SK-N-SH (cell line): ENCODE measurements at regions not wholly inside any gene's neighbourhood (a gene's known extent, or its start where the extent isn't known, plus 50 kb on each side); places are given as distances from the start of the nearest gene placed in this dataset.

ENCODE experiments used
- CTCF ChIA-PET: fragments of 300-600, 350-600 bp; formaldehyde crosslinking; extraction: SDS; loops from one replicate; lab custom pipeline; 2021; lab: Yijun Ruan, JAX
- POLR2A ChIA-PET: fragments of 350-600 bp; sonication (Branson Sonifier 250); formaldehyde crosslinking; extraction: SDS; loops from one replicate; lab custom pipeline; 2020; ENCODE audit warnings: antibody characterized with exemption, inconsistent platforms; lab: Yijun Ruan, JAX
- DNase-seq: peaks from one replicate; pipeline ENCODE4 v3.0.0; 2012
- H2AFZ ChIP-seq: fragments of 200-600 bp; sonication (generic); 2 replicates; pipeline ENCODE4 v1.8.1; 2016; ENCODE audit warnings: antibody characterized with exemption, mild to moderate bottlenecking, low read depth
- H3F3A ChIP-seq: fragments of 200-600 bp; sonication (generic); replicated peaks from 2 replicates; pipeline ENCODE3; 2016; ENCODE audit warnings: antibody characterized with exemption, mild to moderate bottlenecking; ENCODE audit not compliant: insufficient read depth
- H3K27ac ChIP-seq, 2 experiments: fragments of 200-500 bp in 1 of 2; fragments of 200-600 bp in 1 of 2; sonication (Bioruptor generic) in 1 of 2; sonication (generic), shearing (Covaris generic) in 1 of 2; 2 replicates each; pipeline versions ENCODE4 v1.5.1 to v1.6.1; 2014 to 2016; ENCODE audit warnings: low read depth in 2 of 2, inconsistent platforms in 1 of 2, low read length in 1 of 2, mild to moderate bottlenecking in 1 of 2, mixed read lengths in 1 of 2
- H3K27me3 ChIP-seq: fragments of 200-600 bp; sonication (generic), shearing (Covaris generic); 2 replicates; pipeline ENCODE4 v1.6.1; 2016; ENCODE audit warnings: mixed run types; ENCODE audit not compliant: insufficient read depth
- H3K36me3 ChIP-seq, 2 experiments: fragments of 200-500 bp in 1 of 2; fragments of 200-600 bp in 1 of 2; sonication (Bioruptor generic) in 1 of 2; sonication (generic) in 1 of 2; replicated peaks in 1 of 2; 2 replicates each; pipeline versions ENCODE3 to v1.5.1; 2014 to 2016; ENCODE audit warnings: low read length in 1 of 2, mild to moderate bottlenecking in 1 of 2; ENCODE audit not compliant: insufficient read depth in 2 of 2, control insufficient read depth in 1 of 2
- H3K4me1 ChIP-seq, 2 experiments: fragments of 200-500 bp in 1 of 2; fragments of 200-600 bp in 1 of 2; sonication (Bioruptor generic) in 1 of 2; sonication (generic), shearing (Covaris generic) in 1 of 2; 2 replicates each; pipeline versions ENCODE4 v1.5.1 to v1.6.1; 2014 to 2016; ENCODE audit warnings: low read depth in 1 of 2, low read length in 1 of 2, mixed run types in 1 of 2; ENCODE audit not compliant: insufficient read depth in 2 of 2, control insufficient read depth in 1 of 2
- H3K4me2 ChIP-seq: fragments of 200-600 bp; sonication (generic), shearing (Covaris generic); 2 replicates; pipeline ENCODE4 v1.6.1; 2017; ENCODE audit warnings: mixed run types
- H3K4me3 ChIP-seq, 2 experiments: fragments of 200-500 bp in 1 of 2; fragments of 200-600 bp in 1 of 2; sonication (Bioruptor generic) in 1 of 2; sonication (generic), shearing (Covaris generic) in 1 of 2; 2 replicates each; pipeline versions ENCODE4 v1.5.1 to v1.8.1; 2014 to 2016; ENCODE audit warnings: low read depth in 2 of 2, inconsistent platforms in 1 of 2, low read length in 1 of 2, mild to moderate bottlenecking in 1 of 2, mixed read lengths in 1 of 2, moderate library complexity in 1 of 2
- H3K79me2 ChIP-seq: fragments of 200-600 bp; sonication (generic); 2 replicates; pipeline ENCODE4 v1.8.1; 2017; ENCODE audit warnings: mild to moderate bottlenecking; ENCODE audit not compliant: insufficient read depth
- H3K9ac ChIP-seq: fragments of 200-600 bp; sonication (generic); 2 replicates; pipeline ENCODE4 v1.6.1; 2017; ENCODE audit warnings: mixed run types
- H3K9me2 ChIP-seq: fragments of 200-600 bp; sonication (generic); 2 replicates; pipeline ENCODE4 v1.6.1; 2017; ENCODE audit warnings: mixed run types
- H3K9me3 ChIP-seq: fragments of 200-600 bp; sonication (generic); 2 replicates; pipeline ENCODE4 v1.6.1; 2017; ENCODE audit warnings: mixed run types, mild to moderate bottlenecking, moderate library complexity
- H4K20me1 ChIP-seq: fragments of 200-600 bp; sonication (generic); 2 replicates; pipeline ENCODE4 v1.6.1; 2017; ENCODE audit warnings: mild to moderate bottlenecking, mixed run types; ENCODE audit not compliant: insufficient read depth
- ELF1 ChIP-seq: IDR thresholded peaks from 2 replicates; pipeline ENCODE4 v1.4.0; 2012
- EP300 ChIP-seq, 2 experiments: IDR thresholded peaks; 2 replicates each; pipeline versions ENCODE4 v1.4.0 to v1.6.1; 2012; ENCODE audit warnings: borderline replicate concordance in 1 of 2, low read depth in 1 of 2, low read length in 1 of 2
- GATA2 ChIP-seq: sonication (generic); formaldehyde crosslinking; IDR thresholded peaks from 2 replicates; pipeline ENCODE4 v1.5.0; 2020; ENCODE audit warnings: mild to moderate bottlenecking, missing genetic modification reagents
- JUND ChIP-seq: IDR thresholded peaks from 2 replicates; pipeline ENCODE4 v1.4.0; 2012
- MEF2A ChIP-seq: IDR thresholded peaks from 2 replicates; pipeline ENCODE4 v1.4.0; 2012; ENCODE audit warnings: low read depth, borderline replicate concordance
- MXI1 ChIP-seq: IDR thresholded peaks from 2 replicates; pipeline ENCODE4 v1.6.1; 2012; ENCODE audit warnings: mild to moderate bottlenecking, low read depth, low read length, improper control_type of control experiment
- NFIC ChIP-seq: IDR thresholded peaks from 2 replicates; pipeline ENCODE4 v1.4.0; 2012; ENCODE audit warnings: borderline replicate concordance
- NRF1 ChIP-seq: IDR thresholded peaks from 2 replicates; pipeline ENCODE4 v1.6.1; 2012; ENCODE audit warnings: low read depth, mild to moderate bottlenecking, low read length
- POLR2AphosphoS5 ChIP-seq: IDR thresholded peaks from 2 replicates; pipeline ENCODE4 v1.6.1; 2012; ENCODE audit warnings: low read depth, low read length
- RCOR1 ChIP-seq: fragments of 150-350 bp; IDR thresholded peaks from 2 replicates; pipeline ENCODE4 v1.6.1; 2017; ENCODE audit warnings: antibody characterized with exemption, low read length
- RFX5 ChIP-seq: IDR thresholded peaks from 2 replicates; pipeline ENCODE4 v1.6.1; 2012; ENCODE audit warnings: mild to moderate bottlenecking, improper control_type of control experiment, low read length
- RXRA ChIP-seq: IDR thresholded peaks from 2 replicates; pipeline ENCODE4 v1.4.0; 2012; ENCODE audit warnings: low read depth, mild to moderate bottlenecking, borderline replicate concordance
- SIN3A ChIP-seq: IDR thresholded peaks from 2 replicates; pipeline ENCODE4 v1.6.1; 2012; ENCODE audit warnings: low read depth, mild to moderate bottlenecking, low read length, moderate library complexity, borderline replicate concordance
- TEAD4 ChIP-seq: IDR thresholded peaks from 2 replicates; pipeline ENCODE4 v1.4.0; 2012; ENCODE audit warnings: mild to moderate bottlenecking, borderline replicate concordance; ENCODE audit not compliant: insufficient read depth
- WGBS: methylation state at CpG from one replicate; pipeline ENCODE4 v1.1.6; 2017; ENCODE audit warnings: low lambda C conversion rate; 5-methylcytosine and 5-hydroxymethylcytosine counted together
- TF ChIP-seq, protein P1 (sequence below): IDR thresholded peaks from 2 replicates; pipeline ENCODE4 v1.4.0; 2012; ENCODE audit warnings: low read depth
- TF ChIP-seq, protein P2 (sequence below): fragments of 150-350 bp; IDR thresholded peaks from 2 replicates; pipeline ENCODE4 v1.6.1; 2016; ENCODE audit warnings: mild to moderate bottlenecking, low read depth, low read length
- TF ChIP-seq, protein P3 (sequence below): fragments of 150-350 bp; IDR thresholded peaks from 2 replicates; pipeline ENCODE4 v1.6.1; 2017; ENCODE audit warnings: antibody characterized with exemption, low read length, low read depth, borderline replicate concordance
- TF ChIP-seq, protein P4 (sequence below): IDR thresholded peaks from 2 replicates; pipeline ENCODE4 v1.4.0; 2012; ENCODE audit warnings: low read depth, borderline replicate concordance
- TF ChIP-seq, protein P5 (sequence below): IDR thresholded peaks from 2 replicates; pipeline ENCODE4 v1.6.1; 2012; ENCODE audit warnings: mild to moderate bottlenecking, low read depth, low read length, moderate library complexity

DNA sequence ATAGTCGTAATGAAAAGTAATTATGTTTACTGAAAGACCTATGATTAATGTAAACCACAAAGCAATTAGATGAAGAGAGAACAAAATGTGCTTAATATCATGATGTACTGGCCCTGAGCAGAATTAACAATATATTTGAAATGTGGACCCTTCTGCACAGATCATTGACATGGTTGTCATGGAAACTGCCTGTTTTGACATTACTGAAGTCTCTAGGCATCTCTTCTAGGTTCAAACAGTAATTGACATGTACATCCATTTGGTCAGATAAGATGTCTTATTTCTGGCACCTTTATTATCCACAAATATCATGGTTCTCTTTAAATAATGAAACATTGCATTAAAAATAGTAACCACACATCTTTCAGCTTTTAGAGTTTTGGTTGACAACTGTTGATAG, 251.7 kb upstream of the GNPDA2 start:
- POLR2A ChIA-PET: no interaction called here
- TF ChIP-seq EP300 (IDR thresholded peaks at IDR 0.05; ENCODE audit: borderline replicate concordance in 1 of 2, low read depth in 1 of 2, low read length in 1 of 2): no peak
- TF ChIP-seq MEF2A: no peak
- no peak for TF ChIP-seq TEAD4
- TF ChIP-seq, protein P1, sequence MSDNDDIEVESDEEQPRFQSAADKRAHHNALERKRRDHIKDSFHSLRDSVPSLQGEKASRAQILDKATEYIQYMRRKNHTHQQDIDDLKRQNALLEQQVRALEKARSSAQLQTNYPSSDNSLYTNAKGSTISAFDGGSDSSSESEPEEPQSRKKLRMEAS: no peak
- TF ChIP-seq RXRA: no peak
- no peak for TF ChIP-seq MXI1
- no peak for TF ChIP-seq ELF1
- no peak for TF ChIP-seq RFX5
- TF ChIP-seq, protein P2, sequence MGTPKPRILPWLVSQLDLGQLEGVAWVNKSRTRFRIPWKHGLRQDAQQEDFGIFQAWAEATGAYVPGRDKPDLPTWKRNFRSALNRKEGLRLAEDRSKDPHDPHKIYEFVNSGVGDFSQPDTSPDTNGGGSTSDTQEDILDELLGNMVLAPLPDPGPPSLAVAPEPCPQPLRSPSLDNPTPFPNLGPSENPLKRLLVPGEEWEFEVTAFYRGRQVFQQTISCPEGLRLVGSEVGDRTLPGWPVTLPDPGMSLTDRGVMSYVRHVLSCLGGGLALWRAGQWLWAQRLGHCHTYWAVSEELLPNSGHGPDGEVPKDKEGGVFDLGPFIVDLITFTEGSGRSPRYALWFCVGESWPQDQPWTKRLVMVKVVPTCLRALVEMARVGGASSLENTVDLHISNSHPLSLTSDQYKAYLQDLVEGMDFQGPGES: no peak
- TF ChIP-seq SIN3A: no peak
- TF ChIP-seq, protein P3, sequence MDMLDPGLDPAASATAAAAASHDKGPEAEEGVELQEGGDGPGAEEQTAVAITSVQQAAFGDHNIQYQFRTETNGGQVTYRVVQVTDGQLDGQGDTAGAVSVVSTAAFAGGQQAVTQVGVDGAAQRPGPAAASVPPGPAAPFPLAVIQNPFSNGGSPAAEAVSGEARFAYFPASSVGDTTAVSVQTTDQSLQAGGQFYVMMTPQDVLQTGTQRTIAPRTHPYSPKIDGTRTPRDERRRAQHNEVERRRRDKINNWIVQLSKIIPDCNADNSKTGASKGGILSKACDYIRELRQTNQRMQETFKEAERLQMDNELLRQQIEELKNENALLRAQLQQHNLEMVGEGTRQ: no peak
- 2% methylated on average over 1 of the region's 1 CpG for WGBS

DNA sequence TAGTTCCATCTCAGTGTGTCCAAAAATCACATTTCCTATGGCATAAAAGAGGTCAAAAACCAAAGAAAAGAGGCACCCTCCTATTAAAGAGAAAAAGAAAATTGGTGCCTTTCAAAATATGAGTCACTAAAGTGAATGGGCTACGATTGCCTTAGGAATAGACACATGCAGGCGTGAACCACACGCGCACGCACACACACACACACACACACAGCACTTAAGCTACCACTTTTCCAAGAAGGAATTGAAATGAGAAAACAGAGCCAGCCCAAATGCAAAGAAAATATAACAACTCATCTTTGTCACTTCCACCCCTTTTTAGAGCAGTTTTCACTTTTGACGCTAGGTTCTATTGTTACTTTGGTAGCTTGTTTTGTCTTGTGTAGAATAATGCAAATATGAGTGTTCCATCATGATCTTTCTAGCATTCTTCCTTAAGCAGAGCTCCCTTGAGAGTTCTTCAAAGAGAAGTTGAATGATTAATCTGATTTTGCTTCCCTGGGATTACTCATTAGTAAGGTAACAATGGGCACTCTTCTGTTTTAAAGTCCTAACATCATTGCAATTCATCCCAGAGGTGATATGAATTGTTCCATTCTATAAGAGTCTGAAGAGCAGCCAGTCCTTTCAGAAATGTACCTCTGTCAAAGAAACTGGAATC, 239.2 kb upstream of the GNPDA2 start:
- Histone ChIP-seq H3K79me2 (no peaks in the 10 kb centered on the region), H3K27me3 (no peaks in the 10 kb centered on the region), H2AFZ (no peak overlapping the region), H3K36me3 (no peaks in the 10 kb centered on the region), H3K9ac (no peak overlapping the region), H3K9me2 (no peaks in the 10 kb centered on the region), H3K4me1 (no peaks in the 10 kb centered on the region), H3K4me2 (no peak overlapping the region), H3K9me3 (no peaks in the 10 kb centered on the region), H3K4me3 (no peak overlapping the region), H4K20me1 (no peaks in the 10 kb centered on the region), H3K27ac (no peak overlapping the region), H3F3A (no peaks in the 10 kb centered on the region)
- 67% methylated on average over 6 of the region's 6 CpGs for WGBS
- DNase-seq: no peak
- ChIA-PET POLR2A (no interaction called here), CTCF (no interaction called here)
- TF ChIP-seq POLR2AphosphoS5 (no peak), RXRA (no peak), RCOR1 (no peak), NRF1 (no peak), JUND (no peak), RFX5 (no peak), MEF2A (no peak), GATA2 (CRISPR knock-in tag) (no peak), NFIC (no peak)
- TF ChIP-seq, protein P2: no peak
- TF ChIP-seq, protein P4, sequence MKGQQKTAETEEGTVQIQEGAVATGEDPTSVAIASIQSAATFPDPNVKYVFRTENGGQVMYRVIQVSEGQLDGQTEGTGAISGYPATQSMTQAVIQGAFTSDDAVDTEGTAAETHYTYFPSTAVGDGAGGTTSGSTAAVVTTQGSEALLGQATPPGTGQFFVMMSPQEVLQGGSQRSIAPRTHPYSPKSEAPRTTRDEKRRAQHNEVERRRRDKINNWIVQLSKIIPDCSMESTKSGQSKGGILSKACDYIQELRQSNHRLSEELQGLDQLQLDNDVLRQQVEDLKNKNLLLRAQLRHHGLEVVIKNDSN: no peak
- TF ChIP-seq, protein P5, sequence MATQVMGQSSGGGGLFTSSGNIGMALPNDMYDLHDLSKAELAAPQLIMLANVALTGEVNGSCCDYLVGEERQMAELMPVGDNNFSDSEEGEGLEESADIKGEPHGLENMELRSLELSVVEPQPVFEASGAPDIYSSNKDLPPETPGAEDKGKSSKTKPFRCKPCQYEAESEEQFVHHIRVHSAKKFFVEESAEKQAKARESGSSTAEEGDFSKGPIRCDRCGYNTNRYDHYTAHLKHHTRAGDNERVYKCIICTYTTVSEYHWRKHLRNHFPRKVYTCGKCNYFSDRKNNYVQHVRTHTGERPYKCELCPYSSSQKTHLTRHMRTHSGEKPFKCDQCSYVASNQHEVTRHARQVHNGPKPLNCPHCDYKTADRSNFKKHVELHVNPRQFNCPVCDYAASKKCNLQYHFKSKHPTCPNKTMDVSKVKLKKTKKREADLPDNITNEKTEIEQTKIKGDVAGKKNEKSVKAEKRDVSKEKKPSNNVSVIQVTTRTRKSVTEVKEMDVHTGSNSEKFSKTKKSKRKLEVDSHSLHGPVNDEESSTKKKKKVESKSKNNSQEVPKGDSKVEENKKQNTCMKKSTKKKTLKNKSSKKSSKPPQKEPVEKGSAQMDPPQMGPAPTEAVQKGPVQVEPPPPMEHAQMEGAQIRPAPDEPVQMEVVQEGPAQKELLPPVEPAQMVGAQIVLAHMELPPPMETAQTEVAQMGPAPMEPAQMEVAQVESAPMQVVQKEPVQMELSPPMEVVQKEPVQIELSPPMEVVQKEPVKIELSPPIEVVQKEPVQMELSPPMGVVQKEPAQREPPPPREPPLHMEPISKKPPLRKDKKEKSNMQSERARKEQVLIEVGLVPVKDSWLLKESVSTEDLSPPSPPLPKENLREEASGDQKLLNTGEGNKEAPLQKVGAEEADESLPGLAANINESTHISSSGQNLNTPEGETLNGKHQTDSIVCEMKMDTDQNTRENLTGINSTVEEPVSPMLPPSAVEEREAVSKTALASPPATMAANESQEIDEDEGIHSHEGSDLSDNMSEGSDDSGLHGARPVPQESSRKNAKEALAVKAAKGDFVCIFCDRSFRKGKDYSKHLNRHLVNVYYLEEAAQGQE: no peak

More for the DNA sequence above, 251.7 kb upstream of the GNPDA2 start:
- Histone ChIP-seq H3K27me3 (no peaks in the 10 kb centered on the region), H3K27ac (no peak overlapping the region), H3K36me3 (no peaks in the 10 kb centered on the region), H3K4me2 (no peak overlapping the region), H3K4me1 (no peaks in the 10 kb centered on the region), H3K79me2 (no peaks in the 10 kb centered on the region), H3F3A (no peaks in the 10 kb centered on the region), H3K9me2 (no peaks in the 10 kb centered on the region), H3K9ac (no peak overlapping the region), H2AFZ (no peak overlapping the region), H3K4me3 (no peak overlapping the region), H3K9me3 (no peaks in the 10 kb centered on the region), H4K20me1 (no peaks in the 10 kb centered on the region)
- no peak for DNase-seq
- CTCF ChIA-PET: no interaction called here
